ENCODE measurements at regions not wholly inside any gene's neighbourhood (a gene's known extent, or its start where the extent isn't known, plus 50 kb on each side); places are given as distances from the start of the nearest gene placed in this dataset.

GRCh38 chr5:3004361-3005080, 253.0 kb upstream of the IRX2 start:
- DNase-seq: no peak

GRCh38 chr5:3002230-3002629, 250.8 kb upstream of the IRX2 start:
- DNase-seq: no peak

GRCh38 chr5:3000631-3001030, 249.2 kb upstream of the IRX2 start:
- DNase-seq: no peak

GRCh38 chr5:2999926-3000325, 248.4 kb upstream of the IRX2 start:
- no peak for DNase-seq

- DNase-seq: no peak
Measured at GRCh38 chr5:2998106-2998505, 246.6 kb upstream of the IRX2 start.

GRCh38 chr5:2997179-2997578, 245.7 kb upstream of the IRX2 start:
- DNase-seq: no peak

- DNase-seq: no peak
Measured at GRCh38 chr5:2996687-2997086, 245.2 kb upstream of the IRX2 start.

GRCh38 chr5:2996248-2996647, 244.8 kb upstream of the IRX2 start:
- DNase-seq: no peak

- DNase-seq: no peak
Measured at GRCh38 chr5:2995667-2996066, 244.2 kb upstream of the IRX2 start.

- no peak for DNase-seq
Measured at GRCh38 chr5:2995035-2995434, 243.6 kb upstream of the IRX2 start.

- DNase-seq: no peak
Measured at GRCh38 chr5:2993771-2994170, 242.3 kb upstream of the IRX2 start.

- no peak for DNase-seq
Measured at GRCh38 chr5:2993301-2993700, 241.8 kb upstream of the IRX2 start.

- DNase-seq: no peak
Measured at GRCh38 chr5:2992806-2993205, 241.3 kb upstream of the IRX2 start.

GRCh38 chr5:2991884-2992283, 240.4 kb upstream of the IRX2 start:
- DNase-seq: no peak

GRCh38 chr5:2989517-2989916, 238.0 kb upstream of the IRX2 start:
- no peak for DNase-seq

GRCh38 chr5:2986301-2986700, 234.8 kb upstream of the IRX2 start:
- no peak for DNase-seq

- DNase-seq: peak; percentile 66 to 90
Measured at GRCh38 chr5:2985718-2986117, 234.2 kb upstream of the IRX2 start.

- DNase-seq: no peak
Measured at GRCh38 chr5:2983583-2984300, 232.3 kb upstream of the IRX2 start.

GRCh38 chr5:2981652-2982051, 230.2 kb upstream of the IRX2 start:
- DNase-seq: no peak

GRCh38 chr5:2981035-2981434, 229.6 kb upstream of the IRX2 start:
- no peak for DNase-seq

GRCh38 chr5:2960294-2960693, 208.8 kb upstream of the IRX2 start:
- peak; percentile 6 to 37 for DNase-seq

GRCh38 chr5:2958976-2959375, 207.5 kb upstream of the IRX2 start:
- DNase-seq: no peak

GRCh38 chr5:2948875-2949274, 197.4 kb upstream of the IRX2 start:
- no peak for DNase-seq

GRCh38 chr5:2946315-2946714, 194.8 kb upstream of the IRX2 start:
- no peak for DNase-seq

GRCh38 chr5:2936413-2936812, 184.9 kb upstream of the IRX2 start:
- DNase-seq: no peak

Measured in NCI-H524 (cell line).